Endothelial cell of umbilical vein (primary cell): ENCODE measurements at regions not wholly inside any gene's neighbourhood (a gene's known extent, or its start where the extent isn't known, plus 50 kb on each side); places are given as distances from the start of the nearest gene placed in this dataset.

Experiments used
- CTCF ChIP-seq, 2 donors: IDR thresholded peaks; 1 replicate in 1 of 2; 2 replicates in 1 of 2; pipeline ENCODE4 v1.5.1; 2011; ENCODE audit warnings: low read length in 2 of 2, mild to moderate bottlenecking in 2 of 2, moderate library complexity in 2 of 2, control low read depth in 1 of 2, inconsistent platforms in 1 of 2, low read depth in 1 of 2; ENCODE audit not compliant: insufficient read depth in 1 of 2; ENCODE audit errors: extremely low read depth in 1 of 2
- MAX ChIP-seq: IDR thresholded peaks from 2 replicates; pipeline ENCODE4 v1.6.1; 2011; ENCODE audit not compliant: insufficient read depth, insufficient read length
- POLR2A ChIP-seq: IDR thresholded peaks from 2 replicates; pipeline ENCODE4 v1.6.1; 2012; ENCODE audit warnings: low read depth, mild to moderate bottlenecking, control low read depth, low read length
- POLR2AphosphoS5 ChIP-seq: IDR thresholded peaks from 2 replicates; pipeline ENCODE4 v1.6.1; 2012; ENCODE audit warnings: low read depth, mild to moderate bottlenecking, control low read depth, low read length, moderate library complexity; ENCODE audit not compliant: insufficient read depth

GRCh38 chr6:11332463-11332862 is 100.0 kb upstream of the NEDD9 start:
- no peak for TF ChIP-seq CTCF (IDR thresholded peaks at IDR 0.05; ENCODE audit: extremely low read depth in 1 of 2, insufficient read depth in 1 of 2, low read depth in 1 of 2, low read length in 2 of 2)
- no peak for TF ChIP-seq POLR2AphosphoS5
- TF ChIP-seq POLR2A: no peak
- TF ChIP-seq MAX: no peak
